NCI-H524 (cell line): ENCODE measurements at regions not wholly inside any gene's neighbourhood (a gene's known extent, or its start where the extent isn't known, plus 50 kb on each side); places are given as distances from the start of the nearest gene placed in this dataset.

Source experiments
- DNase-seq, 2 experiments: peaks; one replicate each; lab custom pipeline; 2025; lab: John Stamatoyannopoulos, UW

- no peak for DNase-seq
Observed at GRCh38 chr18:28999726-29000125, 822.8 kb upstream of the CDH2 start.

GRCh38 chr18:28995319-28995718, 818.4 kb upstream of the CDH2 start:
- DNase-seq = peak in 1 of 2 experiments; percentile 32

- no peak for DNase-seq
Observed at GRCh38 chr18:28984731-28985130, 807.8 kb upstream of the CDH2 start.

GRCh38 chr18:28974504-28974903, 797.6 kb upstream of the CDH2 start:
- DNase-seq = no peak

GRCh38 chr18:28973324-28973723, 796.4 kb upstream of the CDH2 start:
- no peak for DNase-seq

GRCh38 chr18:28972333-28972907, 795.5 kb upstream of the CDH2 start:
- no peak for DNase-seq

GRCh38 chr18:28963481-28963880, 786.6 kb upstream of the CDH2 start:
- DNase-seq = no peak

GRCh38 chr18:28961669-28962228, 784.8 kb upstream of the CDH2 start:
- DNase-seq = peak; percentile 15 to 56

- no peak for DNase-seq
Observed at GRCh38 chr18:28960146-28960545, 783.2 kb upstream of the CDH2 start.

- DNase-seq = no peak
Observed at GRCh38 chr18:28952339-28952738, 775.4 kb upstream of the CDH2 start.

GRCh38 chr18:28947900-28948299, 771.0 kb upstream of the CDH2 start:
- no peak for DNase-seq

GRCh38 chr18:28946471-28946870, 769.5 kb upstream of the CDH2 start:
- DNase-seq = no peak

- DNase-seq = no peak
Observed at GRCh38 chr18:28922936-28923335, 746.0 kb upstream of the CDH2 start.

- no peak for DNase-seq
Observed at GRCh38 chr18:28916456-28916855, 739.5 kb upstream of the CDH2 start.

GRCh38 chr18:28905509-28905908, 728.6 kb upstream of the CDH2 start:
- no peak for DNase-seq

- DNase-seq = no peak
Observed at GRCh38 chr18:28904789-28905364, 727.9 kb upstream of the CDH2 start.

GRCh38 chr18:28903306-28903705, 726.4 kb upstream of the CDH2 start:
- DNase-seq = no peak

GRCh38 chr18:28890791-28891190, 713.9 kb upstream of the CDH2 start:
- peak; percentile 53 to 77 for DNase-seq

GRCh38 chr18:28884304-28884703, 707.4 kb upstream of the CDH2 start:
- DNase-seq = no peak

GRCh38 chr18:28880856-28881255, 703.9 kb upstream of the CDH2 start:
- no peak for DNase-seq

GRCh38 chr18:28875059-28875458, 698.1 kb upstream of the CDH2 start:
- DNase-seq = no peak

- no peak for DNase-seq
Observed at GRCh38 chr18:28863396-28863795, 686.5 kb upstream of the CDH2 start.

GRCh38 chr18:28858248-28858647, 681.3 kb upstream of the CDH2 start:
- no peak for DNase-seq

- DNase-seq = no peak
Observed at GRCh38 chr18:28855989-28856388, 679.1 kb upstream of the CDH2 start.
